ENCODE measurements at regions not wholly inside any gene's neighbourhood (a gene's known extent, or its start where the extent isn't known, plus 50 kb on each side); places are given as distances from the start of the nearest gene placed in this dataset.
A peak's percentile ranks its signal among the peaks of the same experiment; 100 is the strongest.
"Not testable (repeated sequence)": the region's sequence is repeated elsewhere in the genome, so short reads cannot be mapped to it uniquely, and the experiment has no call there.

DNA sequence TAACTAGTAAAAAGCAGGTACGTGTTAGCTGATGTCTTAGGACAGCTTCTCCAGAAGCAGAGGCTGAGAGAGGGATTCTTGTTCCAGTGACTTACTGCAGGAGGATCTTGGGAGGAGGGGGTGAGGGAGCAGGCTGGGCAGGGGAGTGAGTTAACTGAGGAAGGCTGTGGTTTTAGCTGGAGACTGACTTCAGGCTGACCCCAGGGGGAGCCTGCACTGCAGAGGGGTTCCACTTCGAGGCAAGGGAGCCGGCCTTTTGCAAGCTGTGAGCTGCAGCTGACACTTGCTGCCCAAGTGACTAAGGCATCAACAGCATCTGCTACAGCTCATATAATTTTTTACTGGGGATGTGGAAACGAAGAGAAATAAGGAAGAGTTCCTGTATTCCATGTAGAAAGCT, 50.4 kb upstream of the SOD1 start:
- DNase-seq (ENCODE audit: low spot score): no peak

DNA sequence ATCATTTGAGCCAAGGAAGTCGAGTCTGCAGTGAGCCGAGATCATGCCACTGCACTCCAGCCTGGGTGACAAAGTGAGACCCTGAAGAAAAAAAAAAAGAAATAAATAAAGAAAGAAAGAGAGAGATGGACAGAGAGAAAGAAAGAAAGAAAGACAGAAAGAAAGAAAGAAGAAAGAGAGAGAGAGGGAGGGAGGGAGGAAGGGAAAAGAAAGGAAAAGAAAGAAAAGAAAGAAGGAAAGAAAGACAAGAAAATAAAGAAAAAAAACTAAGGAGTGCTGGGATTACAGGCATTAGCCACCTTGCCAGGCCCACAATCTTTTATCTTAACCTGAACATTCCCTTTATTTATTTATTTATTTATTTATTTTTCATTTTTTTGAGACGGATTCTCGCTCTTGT, 51.7 kb upstream of the SOD1 start:
- DNase-seq (ENCODE audit: low spot score): no peak

DNA sequence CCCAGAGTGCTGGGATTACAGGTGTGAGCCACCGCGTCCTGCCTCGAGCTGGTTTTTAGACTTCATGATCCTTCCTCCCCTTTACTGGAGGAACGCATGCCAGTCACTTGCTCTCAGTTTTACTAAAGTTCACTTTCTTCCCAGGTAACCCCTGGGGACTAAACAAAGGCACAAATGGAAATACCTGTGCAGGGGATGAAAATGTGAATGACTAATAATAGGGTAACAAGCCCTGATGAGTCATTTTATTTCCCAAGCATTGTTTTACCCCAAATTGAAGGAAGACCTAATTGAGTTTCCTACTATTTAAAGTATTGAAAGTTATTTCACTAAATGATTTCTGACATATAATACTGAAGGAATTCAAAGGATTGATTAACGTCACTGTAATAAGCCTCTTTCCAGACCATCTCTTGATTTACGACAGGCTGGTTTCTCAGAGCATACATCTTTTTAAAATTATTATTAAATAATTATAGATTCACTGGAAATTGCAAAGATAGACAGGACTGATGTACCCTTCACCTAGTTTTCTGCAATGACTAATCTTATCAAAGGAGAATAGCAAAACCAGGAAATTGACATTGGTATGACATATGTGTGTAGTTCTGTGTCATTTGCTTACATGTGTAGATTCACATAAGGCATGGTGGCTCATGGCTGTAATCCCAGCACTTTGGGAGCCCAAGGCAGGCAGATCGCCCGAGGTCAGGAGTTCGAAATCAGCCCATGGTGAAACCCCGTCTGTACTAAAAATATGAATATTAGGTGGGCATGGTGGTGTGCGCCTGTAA, 53.2 kb upstream of the SOD1 start:
- no peak for DNase-seq (ENCODE audit: low spot score)

GRCh38 chr21:31604591-31605190, 54.8 kb upstream of the SOD1 start:
- peak; percentile 53 for DNase-seq (ENCODE audit: low spot score)

DNA sequence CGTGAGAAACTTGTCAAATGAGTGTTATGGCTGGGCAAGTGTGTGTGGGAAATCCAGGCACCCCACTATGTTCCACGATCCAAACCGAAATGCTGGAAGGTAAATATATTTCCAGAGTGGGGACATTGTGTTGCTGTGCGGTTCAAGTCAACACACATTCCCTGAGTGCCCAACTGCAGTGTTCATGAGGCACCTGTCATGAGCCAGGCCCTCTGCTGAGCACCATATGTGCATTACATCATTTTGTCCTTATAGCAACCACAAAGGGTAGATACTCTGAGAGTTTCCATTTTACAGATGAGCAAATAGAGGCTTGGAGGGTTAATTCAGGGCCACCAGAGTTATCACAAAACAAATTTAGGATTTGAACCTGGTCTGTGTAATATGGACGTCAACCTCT, 59.9 kb upstream of the SOD1 start:
- no peak for DNase-seq (ENCODE audit: low spot score)

DNA sequence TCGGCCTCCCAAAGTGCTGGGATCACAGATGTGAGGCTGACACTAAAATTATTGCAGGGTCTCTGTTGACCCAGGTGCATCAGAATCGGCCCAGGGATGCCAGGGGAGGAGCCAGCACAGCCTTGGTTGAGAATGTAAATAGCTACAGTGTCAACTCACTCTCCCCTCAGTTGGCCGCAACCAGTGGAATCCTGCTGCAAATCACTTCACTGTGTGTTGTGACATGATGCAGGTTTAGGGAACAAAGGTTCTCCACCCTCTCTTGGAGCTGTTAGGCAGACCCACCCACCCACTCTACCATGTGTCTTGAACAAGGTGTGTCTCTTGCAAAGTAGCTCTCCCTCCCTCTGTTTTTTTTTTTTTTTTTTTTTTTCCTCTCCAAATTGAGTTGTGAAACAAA, 60.5 kb upstream of the SOD1 start:
- no peak for DNase-seq (ENCODE audit: low spot score)

- no peak for DNase-seq (ENCODE audit: low spot score)
These were observed 61.8 kb upstream of the SOD1 start for GRCh38 chr21:31597683-31598082.

GRCh38 chr21:31596055-31596454, 63.4 kb upstream of the SOD1 start:
- DNase-seq (ENCODE audit: low spot score): no peak

- DNase-seq (ENCODE audit: low spot score): no peak
These were observed 64.8 kb upstream of the SOD1 start for GRCh38 chr21:31594726-31595125.

GRCh38 chr21:31594279-31594678, 65.2 kb upstream of the SOD1 start:
- DNase-seq (ENCODE audit: low spot score): no peak

DNA sequence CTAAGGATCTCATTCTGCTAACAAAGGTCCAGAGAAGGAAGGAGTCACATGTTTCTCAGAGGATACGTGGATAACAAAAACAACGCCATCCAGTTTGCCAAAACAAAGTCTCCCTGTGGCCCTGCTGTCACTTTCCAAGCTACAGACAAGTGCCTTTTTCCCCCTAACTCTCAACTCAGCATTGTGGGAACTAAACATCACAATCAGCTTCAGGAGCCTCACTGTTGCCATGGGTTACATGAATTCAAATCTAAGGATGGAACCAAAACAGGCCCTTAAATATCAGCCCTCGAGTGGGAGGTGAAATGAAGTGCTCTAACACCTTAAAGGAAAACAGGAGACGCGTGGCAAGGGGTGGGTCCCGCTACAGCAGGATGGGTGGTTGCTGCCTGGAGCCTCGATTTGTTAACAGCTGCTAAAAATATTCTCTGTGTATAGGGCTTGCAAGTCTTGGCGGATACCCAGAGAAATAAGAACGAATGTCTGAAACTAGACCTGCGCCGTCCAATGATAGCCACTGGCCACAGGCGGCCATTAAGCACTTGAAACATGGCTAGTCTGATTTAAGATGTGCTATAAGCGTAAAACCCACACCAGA, 66.4 kb upstream of the SOD1 start:
- DNase-seq (ENCODE audit: low spot score): no peak

DNA sequence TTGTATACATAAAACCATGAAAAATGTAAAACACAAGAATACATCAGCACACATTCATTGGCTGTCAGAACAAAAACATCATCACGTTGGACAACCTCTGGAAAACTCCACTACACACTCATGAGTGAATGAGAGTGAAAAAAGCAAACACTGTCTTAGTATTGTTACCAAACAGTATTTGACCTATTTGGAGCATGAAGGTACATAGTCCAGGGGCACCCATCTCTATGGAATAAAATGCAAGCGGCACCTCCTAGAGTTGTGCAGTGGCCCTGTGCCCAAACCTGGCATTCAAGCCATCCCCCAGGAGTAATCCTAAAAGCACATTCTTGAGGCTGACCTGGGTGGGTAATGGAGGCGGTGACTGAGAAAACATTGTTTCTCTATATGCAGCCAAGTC, 67.0 kb upstream of the SOD1 start:
- DNase-seq (ENCODE audit: low spot score): no peak

DNA sequence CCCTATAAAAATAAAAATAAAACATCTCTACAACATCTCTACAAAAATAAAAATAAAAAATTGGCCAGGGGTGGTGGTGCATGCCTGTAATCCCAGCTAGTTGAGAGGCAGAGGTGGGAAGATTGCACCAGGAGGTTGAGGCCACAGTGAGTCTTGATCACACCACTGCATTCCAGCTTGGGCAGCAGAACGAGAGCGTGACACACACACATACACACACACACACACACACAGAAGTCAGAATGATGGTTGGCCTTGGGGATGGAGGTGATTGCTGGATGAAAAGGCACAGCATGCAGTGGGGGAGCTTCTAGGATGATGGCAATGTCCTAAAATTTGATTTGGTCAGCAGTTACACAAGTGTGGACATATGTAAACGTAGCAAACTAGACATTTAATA, 69.7 kb upstream of the SOD1 start:
- no peak for DNase-seq (ENCODE audit: low spot score)

DNA sequence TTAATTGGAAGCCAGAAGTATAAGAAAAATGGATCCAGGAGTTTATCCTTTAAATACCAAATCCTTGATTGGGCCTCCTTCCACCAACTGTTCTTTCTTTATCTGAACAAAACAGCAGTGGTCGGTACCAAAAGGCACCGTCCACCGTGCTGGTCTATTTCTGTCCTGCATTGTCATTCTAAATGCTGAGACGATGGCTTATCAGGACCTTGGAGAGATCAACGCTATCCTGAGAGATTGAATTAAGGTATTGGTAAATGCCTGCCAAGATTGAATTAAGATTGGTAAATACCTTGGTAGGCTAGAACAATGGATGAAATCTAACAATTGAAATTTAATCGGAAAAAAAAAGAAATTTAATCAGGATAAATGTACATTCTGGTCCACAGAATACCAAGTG, 73.4 kb upstream of the SOD1 start:
- DNase-seq (ENCODE audit: low spot score): no peak

- DNase-seq (ENCODE audit: low spot score): not testable (repeated sequence)
These were observed 75.6 kb upstream of the SOD1 start for GRCh38 chr21:31583937-31584336.

DNA sequence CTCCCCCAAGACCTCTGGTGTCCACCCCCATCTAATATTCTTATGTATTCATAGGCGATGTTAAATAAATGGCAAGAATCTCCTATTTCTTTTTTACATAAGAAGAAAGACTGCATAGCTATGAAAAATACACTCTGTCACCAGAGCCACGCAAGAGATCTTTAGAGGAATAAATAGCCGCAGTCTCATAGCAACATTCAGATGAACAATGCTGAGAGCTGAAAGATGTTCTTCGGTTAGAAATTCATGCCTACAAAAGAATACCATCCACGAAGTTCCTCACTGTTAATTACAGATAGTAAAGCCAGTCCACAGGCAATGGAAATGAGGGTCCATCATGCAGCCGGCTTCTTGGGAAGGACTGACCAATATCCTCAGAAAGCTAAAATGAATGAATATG, 76.0 kb upstream of the SOD1 start:
- DNase-seq (ENCODE audit: low spot score): no peak

DNA sequence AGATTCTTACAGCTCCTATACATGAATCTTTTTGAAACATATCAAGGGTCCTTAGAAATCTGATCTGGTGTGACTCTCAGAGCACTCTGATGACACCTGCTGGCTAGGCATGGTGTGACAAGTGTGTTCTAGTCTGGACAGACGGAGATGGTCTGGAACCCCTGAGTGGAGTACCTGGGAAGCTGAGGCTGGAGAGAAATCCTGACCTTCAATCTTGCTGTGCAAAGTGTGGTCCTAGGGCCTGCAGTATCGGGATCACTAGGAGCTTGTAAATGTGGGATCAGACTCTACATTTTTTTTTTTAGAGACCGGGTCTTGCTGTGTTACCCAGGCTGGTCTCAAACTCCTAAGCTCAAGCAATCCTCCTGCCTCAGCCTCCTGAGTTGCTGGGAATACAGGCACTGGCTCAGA, 78.6 kb upstream of the SOD1 start:
- peak; percentile 48 for DNase-seq (ENCODE audit: low spot score)

DNA sequence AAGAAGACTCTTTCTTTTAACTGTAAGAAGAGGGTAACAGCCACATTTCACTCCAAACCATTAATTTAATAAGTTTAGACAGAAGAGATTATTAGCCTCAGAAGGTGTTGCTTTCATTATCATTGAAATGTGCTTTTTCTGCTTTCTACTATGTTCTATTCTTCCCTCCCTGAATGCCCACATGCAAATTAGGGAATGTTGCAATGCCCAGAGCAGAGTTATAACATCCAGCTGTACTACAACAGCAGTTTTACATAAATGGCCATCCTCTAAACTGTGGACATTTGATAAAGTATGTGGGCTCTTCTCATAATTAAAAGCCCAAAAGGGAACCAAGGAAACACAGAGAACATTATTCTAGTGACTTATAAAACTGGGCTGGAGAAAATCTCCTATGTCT, 82.2 kb upstream of the SOD1 start:
- DNase-seq (ENCODE audit: low spot score): no peak

GRCh38 chr21:31576428-31576827, 83.1 kb upstream of the SOD1 start:
- DNase-seq (ENCODE audit: low spot score): no peak

GRCh38 chr21:31573217-31573616, 86.3 kb upstream of the SOD1 start:
- DNase-seq (ENCODE audit: low spot score): no peak

- no peak for DNase-seq (ENCODE audit: low spot score)
These were observed 87.6 kb upstream of the SOD1 start for GRCh38 chr21:31571879-31572278.

DNA sequence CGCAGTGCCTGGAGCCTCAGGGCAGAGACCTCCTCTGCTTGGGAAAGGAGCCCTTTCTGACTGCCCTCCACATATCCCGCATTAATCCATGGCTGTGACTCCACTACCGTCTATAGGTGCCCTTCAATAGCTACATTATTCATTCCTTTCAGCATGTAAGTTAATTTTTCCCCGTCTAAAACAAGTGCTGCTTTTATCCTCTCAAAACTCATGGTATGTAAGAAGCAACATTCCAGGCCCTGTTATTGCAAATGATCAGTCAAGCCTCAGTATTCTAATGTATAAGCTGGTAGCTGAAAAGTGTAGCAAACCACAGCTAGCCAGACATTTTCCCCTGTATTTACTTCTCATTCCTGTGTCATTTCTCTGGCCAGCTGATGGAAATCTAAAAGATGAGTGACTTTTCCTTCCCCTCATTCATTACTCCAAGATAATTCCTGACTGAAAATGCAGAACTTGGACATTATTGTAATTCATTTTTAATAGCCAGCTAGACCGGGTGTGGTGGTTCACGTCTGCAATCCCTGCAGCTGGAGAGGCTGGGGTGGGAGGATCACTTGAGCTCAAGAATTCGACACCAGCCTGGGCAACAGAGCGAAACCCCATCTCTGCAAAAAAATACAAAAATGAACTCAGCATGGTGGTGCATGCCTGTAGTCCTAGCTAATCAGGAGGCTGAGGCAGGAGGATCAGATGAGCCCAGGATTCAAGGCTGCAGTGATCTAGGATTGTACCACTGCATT, 88.5 kb upstream of the SOD1 start:
- no peak for DNase-seq (ENCODE audit: low spot score)

DNA sequence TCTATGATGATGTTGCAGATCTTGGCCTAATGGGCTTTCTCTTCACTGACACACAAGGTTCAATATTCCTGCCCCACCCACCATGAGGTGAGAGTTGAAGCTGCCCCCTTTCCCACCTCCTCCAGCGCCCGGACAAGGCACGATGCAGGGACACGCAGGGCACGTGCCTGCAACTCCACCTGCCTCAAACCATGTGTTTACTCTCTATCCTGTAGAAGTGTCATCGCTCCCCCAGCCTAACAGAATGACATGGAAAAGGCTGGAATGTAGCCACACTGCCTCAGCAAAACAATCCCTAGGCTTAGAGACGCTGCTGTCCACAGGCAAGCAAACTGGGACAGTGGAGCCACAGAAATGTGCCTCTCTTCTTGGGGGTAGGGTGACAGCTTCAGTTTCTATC, 92.9 kb upstream of the SOD1 start:
- DNase-seq (ENCODE audit: low spot score): no peak

All from hepatic stellate cell (primary cell).